ENCODE measurements at regions not wholly inside any gene's neighbourhood (a gene's known extent, or its start where the extent isn't known, plus 50 kb on each side); places are given as distances from the start of the nearest gene placed in this dataset.

DNA sequence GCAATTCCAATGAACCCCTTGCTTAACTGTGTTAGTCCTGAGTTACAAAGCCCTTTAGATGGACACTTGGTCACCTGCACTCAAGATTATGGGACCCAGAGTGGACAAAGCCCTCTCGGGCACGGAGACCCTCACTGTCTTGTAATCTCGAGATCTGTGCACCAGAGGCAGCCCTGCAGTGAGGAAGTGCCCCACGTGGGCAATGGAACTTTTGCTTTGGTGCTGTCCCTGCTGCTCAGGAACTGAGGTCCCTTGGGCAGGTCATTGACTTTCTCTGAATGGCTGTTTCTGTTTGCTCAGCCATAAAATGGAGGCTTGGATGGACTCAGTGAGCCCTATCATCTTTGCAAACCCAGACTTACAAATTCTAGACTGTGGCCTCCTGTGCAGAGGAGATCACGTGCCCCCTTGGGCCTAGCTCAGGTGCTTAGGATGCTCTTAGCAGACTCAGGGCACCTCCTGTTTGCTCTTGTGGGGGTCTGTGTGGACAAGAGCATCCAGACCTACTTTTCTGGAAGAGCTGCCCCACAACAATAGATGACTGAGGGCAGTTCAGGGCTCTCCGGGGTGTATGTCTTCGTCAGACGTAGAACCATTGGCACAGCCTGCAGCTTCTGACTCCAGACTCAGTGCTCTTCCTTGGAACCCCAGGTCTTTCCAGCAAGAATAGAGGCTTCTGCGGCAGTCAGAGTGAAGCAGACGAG, 94.5 kb upstream of the HS6ST1 start:
- WGBS: 95% methylated on average over 10 of the region's 10 CpGs
- intact Hi-C loops (cut with DNase I): no loop called here
- Histone ChIP-seq H3K27ac (no peak overlapping the region), H3K27me3 (replicated peaks; ENCODE audit: insufficient read depth) (no peaks in the 10 kb centered on the region), H3K36me3 (no peaks in the 10 kb centered on the region), H3K9me3 (no peaks in the 10 kb centered on the region), H3K4me1 (replicated peaks) (no peaks in the 10 kb centered on the region), H3K4me3 (no peak overlapping the region)
- no peak for DNase-seq (ENCODE audit: low spot score)
- TF ChIP-seq, protein P1, sequence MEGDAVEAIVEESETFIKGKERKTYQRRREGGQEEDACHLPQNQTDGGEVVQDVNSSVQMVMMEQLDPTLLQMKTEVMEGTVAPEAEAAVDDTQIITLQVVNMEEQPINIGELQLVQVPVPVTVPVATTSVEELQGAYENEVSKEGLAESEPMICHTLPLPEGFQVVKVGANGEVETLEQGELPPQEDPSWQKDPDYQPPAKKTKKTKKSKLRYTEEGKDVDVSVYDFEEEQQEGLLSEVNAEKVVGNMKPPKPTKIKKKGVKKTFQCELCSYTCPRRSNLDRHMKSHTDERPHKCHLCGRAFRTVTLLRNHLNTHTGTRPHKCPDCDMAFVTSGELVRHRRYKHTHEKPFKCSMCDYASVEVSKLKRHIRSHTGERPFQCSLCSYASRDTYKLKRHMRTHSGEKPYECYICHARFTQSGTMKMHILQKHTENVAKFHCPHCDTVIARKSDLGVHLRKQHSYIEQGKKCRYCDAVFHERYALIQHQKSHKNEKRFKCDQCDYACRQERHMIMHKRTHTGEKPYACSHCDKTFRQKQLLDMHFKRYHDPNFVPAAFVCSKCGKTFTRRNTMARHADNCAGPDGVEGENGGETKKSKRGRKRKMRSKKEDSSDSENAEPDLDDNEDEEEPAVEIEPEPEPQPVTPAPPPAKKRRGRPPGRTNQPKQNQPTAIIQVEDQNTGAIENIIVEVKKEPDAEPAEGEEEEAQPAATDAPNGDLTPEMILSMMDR (IDR thresholded peaks at IDR 0.05): no peak
- TF ChIP-seq POLR2AphosphoS5 (IDR thresholded peaks at IDR 0.05): no peak
- TF ChIP-seq POLR2A (IDR thresholded peaks at IDR 0.05): no peak

DNA sequence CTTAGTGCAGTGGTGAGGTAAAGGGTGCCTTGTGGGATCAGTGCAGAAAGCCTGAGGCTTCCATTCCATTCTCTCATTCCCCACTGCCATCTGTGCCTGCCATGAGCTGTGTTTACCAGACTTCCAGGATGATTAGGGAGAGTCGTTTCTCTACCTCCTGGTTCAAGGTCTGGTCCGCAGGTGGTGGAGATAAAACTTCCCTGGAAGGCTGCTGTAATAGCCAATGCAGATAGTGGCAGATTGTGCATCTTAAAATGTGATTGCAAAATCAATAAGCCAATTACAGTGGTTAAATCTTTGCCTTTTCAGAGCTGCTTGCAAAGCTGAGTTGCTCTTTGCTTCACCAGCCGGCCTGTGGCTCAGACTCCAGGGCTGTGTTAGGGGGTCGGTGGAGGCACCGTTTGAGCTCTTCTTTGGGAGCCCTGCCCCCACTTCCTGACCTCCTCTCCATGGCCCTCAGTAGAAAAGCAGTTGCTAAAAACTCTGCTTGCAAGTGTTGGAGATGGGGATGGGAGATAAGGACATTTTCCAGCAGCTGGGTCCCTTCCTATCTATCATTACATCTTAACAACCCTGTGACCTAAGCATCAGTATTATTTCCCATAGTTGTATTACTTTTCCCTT, 95.2 kb upstream of the HS6ST1 start:
- Histone ChIP-seq H3K4me1 (replicated peaks) (no peaks in the 10 kb centered on the region), H3K4me3 (no peak overlapping the region)

DNA sequence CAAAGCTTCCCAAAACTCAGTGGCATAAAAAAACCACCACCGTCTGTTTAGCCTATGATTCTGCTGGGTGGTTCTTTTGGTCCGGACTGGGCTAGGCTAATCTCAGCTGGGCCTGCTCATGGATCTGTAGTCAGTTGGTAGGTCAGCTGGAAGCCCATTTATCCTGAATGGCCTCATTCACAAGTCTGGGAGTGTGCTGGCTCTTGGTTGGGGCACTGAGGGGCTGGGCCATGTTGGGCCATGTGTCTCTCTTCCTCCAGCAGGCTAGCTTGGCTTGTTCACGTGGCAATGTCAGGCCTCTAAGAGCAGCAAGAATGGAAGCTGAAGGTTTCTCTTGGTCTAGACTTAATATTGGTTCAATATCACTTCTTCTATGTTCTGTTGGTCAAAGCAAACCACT, 95.7 kb upstream of the HS6ST1 start:
- H3K27me3 ChIP-seq (replicated peaks; ENCODE audit: insufficient read depth): no peaks in the 10 kb centered on the region
- H3K4me3 ChIP-seq: no peak overlapping the region
- no peaks in the 10 kb centered on the region for H3K9me3 ChIP-seq
- TF ChIP-seq POLR2AphosphoS5 (IDR thresholded peaks at IDR 0.05) (no peak), POLR2A (IDR thresholded peaks at IDR 0.05) (no peak)
- TF ChIP-seq, protein P1 (IDR thresholded peaks at IDR 0.05): no peak
- no peak for DNase-seq (ENCODE audit: low spot score)
- H3K36me3 ChIP-seq: no peaks in the 10 kb centered on the region
- H3K27ac ChIP-seq: no peak overlapping the region
- no peaks in the 10 kb centered on the region for H3K4me1 ChIP-seq (replicated peaks)
- intact Hi-C loops (cut with DNase I): no loop called here
- 99% methylated on average over 3 of the region's 3 CpGs for WGBS

More for the DNA sequence above, 95.2 kb upstream of the HS6ST1 start:
- H3K36me3 ChIP-seq: no peaks in the 10 kb centered on the region
- no peaks in the 10 kb centered on the region for H3K27me3 ChIP-seq (replicated peaks; ENCODE audit: insufficient read depth)
- H3K9me3 ChIP-seq: no peaks in the 10 kb centered on the region
- 54% methylated on average over 5 of the region's 5 CpGs for WGBS
- no peak for TF ChIP-seq POLR2A (IDR thresholded peaks at IDR 0.05)
- no peak for TF ChIP-seq POLR2AphosphoS5 (IDR thresholded peaks at IDR 0.05)
- TF ChIP-seq, protein P1 (IDR thresholded peaks at IDR 0.05): no peak
- intact Hi-C loops (cut with DNase I): no loop called here
- no peak overlapping the region for H3K27ac ChIP-seq
- no peak for DNase-seq (ENCODE audit: low spot score)

- Histone ChIP-seq H3K27ac (no peak overlapping the region), H3K4me3 (no peak overlapping the region), H3K36me3 (no peaks in the 10 kb centered on the region), H3K4me1 (replicated peaks) (no peaks in the 10 kb centered on the region), H3K27me3 (replicated peaks; ENCODE audit: insufficient read depth) (no peaks in the 10 kb centered on the region), H3K9me3 (no peaks in the 10 kb centered on the region)
- WGBS: 93% methylated on average over 4 of the region's 4 CpGs
- no peak for DNase-seq (ENCODE audit: low spot score)
- TF ChIP-seq, protein P1 (IDR thresholded peaks at IDR 0.05): no peak
- TF ChIP-seq POLR2AphosphoS5 (IDR thresholded peaks at IDR 0.05) (no peak), POLR2A (IDR thresholded peaks at IDR 0.05) (no peak)
- intact Hi-C loops (cut with DNase I): no loop called here
Measured at GRCh38 chr2:128414946-128415778, 96.5 kb upstream of the HS6ST1 start.

All from prostate gland (tissue), 2 donors.